HG03558 (cell line): ENCODE measurements at regions not wholly inside any gene's neighbourhood (a gene's known extent, or its start where the extent isn't known, plus 50 kb on each side); places are given as distances from the start of the nearest gene placed in this dataset.

Source experiments
- ATAC-seq: cut with Tn5 transposase; IDR thresholded peaks from one replicate; pipeline ENCODE4 v1.9.1; 2021; ENCODE audit warnings: moderate number of reproducible peaks; ENCODE audit not compliant: unreplicated experiment; ENCODE audit errors: extremely low read depth

GRCh38 chr4:4609622-4610334 lies 67.9 kb upstream of the STX18 start:
- no peak for ATAC-seq

GRCh38 chr4:4608214-4608537 lies 66.3 kb upstream of the STX18 start:
- ATAC-seq, result no peak

DNA sequence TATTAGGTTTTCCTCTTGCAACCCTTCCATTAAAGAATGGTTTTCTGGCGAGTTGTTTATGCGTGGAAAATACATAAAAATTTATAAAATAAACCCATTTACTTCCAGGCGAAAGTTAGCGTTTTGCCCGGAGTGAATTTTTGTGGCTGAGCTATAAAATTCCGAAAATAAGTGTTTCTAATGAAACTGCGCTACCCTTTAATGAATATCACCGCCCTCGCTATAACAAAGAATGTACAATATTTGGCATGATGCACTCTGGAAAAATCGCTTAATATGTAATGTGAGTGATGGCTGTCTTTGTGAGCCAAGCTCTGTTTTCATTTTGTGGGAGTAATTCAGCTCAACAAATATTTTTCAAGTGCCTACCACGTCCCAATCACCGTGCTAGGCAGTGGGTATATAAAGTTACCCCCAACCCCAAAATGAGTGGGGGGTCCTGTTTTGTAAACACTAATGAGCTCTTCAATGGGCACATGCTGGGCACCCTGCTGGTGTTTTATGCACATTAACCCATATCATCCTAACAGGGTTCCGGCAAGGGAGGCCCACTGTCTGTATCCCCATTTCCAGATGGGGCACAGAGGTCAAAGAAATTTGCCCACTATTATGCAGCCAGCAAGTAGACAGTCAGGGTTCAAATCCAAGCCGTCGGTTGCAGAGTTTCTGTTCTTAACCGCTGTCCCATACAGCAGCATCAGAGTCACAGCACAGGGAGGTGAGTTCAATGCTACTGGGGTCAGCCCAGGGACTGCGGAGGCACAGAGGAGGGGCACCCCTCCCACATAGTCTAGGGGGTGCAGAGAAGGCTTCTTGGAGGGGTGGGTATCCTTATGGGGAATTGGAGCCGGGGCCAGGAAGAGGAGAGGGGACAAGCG lies 65.7 kb upstream of the STX18 start:
- ATAC-seq, result no peak

GRCh38 chr4:4606321-4606720 lies 64.5 kb upstream of the STX18 start:
- ATAC-seq, result no peak

- no peak for ATAC-seq
These were observed 64.0 kb upstream of the STX18 start for GRCh38 chr4:4605849-4606248.

GRCh38 chr4:4603592-4603991 lies 61.7 kb upstream of the STX18 start:
- ATAC-seq, result no peak

- no peak for ATAC-seq
These were observed 61.2 kb upstream of the STX18 start for GRCh38 chr4:4603067-4603466.

DNA sequence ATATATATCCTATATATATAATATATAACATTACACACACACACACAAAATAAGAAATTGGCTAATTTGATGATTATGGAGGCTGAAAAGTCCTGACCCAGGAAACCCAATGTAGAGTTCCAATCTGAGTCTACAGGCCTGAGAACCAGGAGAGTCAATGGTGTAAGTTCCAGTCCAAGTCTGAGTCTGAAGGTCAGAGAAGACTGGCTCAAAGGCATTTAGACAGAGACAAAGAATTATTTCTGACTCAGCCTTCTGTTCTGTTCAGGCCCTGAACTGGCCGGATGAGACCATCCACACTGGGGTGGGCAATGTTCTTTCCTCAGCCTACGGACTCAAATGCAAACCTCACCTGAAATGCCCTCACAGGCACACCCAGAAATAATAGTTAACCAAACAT lies 60.6 kb upstream of the STX18 start:
- no peak for ATAC-seq

DNA sequence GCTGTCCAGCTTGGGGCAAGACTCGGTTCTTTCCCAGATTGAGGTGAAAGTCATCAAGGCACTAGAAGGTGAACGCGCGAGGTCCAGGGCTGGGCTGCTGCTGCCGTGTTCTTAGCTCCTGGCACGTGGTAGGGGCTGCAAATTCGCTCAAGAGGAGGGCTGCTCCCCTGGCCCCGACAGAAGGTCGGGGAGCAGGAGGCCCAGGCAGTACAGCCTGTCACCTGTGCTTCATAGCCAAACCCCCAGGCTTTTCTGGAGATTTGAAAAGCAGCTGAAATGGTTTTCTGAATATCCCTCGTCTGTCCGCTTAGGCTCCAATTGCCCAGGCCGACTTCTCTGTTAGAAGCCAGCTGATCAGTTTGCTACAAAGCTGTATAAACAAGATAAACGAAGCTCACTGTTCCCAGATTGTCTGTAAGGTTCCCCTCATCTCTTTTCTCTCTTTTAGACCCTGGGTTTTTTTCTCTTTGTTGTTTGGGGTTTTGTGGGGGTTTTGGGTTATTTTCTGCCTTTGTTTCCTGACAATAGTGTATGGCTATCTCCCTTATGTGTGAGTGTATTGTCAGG lies 60.0 kb upstream of the STX18 start:
- ATAC-seq, result no peak

- no peak for ATAC-seq
These were observed 57.8 kb upstream of the STX18 start for GRCh38 chr4:4599481-4600275.

GRCh38 chr4:4598851-4599411 lies 57.1 kb upstream of the STX18 start:
- no peak for ATAC-seq

DNA sequence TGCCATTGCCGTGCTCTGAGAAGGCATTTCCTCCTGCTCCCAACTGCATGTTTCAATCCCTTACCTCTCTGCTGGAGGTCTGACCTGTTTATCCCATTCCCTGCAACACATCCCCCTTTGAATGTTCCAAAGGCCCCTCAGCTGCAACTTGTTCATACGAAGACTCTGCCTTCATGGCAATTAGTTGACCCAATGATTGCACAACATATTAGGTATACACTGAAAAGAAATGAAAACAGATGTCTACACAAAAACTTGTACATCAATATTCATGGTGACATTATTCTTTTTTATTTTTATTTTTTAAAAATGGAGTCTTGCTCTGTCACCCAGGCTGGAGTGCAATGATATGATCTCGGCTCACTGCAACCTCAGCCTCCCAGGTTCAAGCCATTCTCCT lies 54.9 kb upstream of the STX18 start:
- ATAC-seq, result no peak

GRCh38 chr4:4595252-4595651 lies 53.4 kb upstream of the STX18 start:
- no peak for ATAC-seq

GRCh38 chr4:4594285-4594920 lies 52.6 kb upstream of the STX18 start:
- no peak for ATAC-seq

DNA sequence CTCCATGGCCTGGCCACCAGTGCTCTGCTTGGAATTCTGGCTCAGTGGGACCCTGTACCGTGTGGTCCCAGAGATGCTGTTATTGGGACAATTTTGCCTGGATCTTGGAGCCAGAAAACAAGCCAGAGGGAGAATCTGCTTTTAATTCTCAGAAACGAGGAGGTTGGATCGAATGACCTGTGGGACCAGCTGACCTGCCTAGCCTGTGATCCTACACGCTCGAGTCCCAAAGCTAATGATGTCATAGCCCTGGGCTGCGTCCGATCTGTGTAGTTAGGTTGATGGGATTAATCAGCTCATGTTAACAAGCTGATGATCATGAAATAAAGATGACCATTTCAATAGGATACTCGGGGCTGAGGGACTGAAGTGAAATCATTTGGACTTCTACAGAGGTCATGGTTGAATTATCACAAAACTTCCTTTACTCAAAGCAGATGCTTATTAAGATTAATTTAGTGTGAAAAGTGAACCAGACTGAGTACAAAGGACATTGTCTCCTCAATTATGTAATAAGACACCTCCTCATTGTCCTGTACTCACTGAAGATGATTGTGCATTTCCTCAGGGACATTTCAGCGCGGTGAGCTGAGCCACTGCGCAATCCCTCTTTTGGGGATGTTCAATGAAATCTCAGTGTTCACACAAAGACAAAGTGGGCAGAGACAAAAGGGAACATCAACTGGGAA lies 51.9 kb upstream of the STX18 start:
- no peak for ATAC-seq

DNA sequence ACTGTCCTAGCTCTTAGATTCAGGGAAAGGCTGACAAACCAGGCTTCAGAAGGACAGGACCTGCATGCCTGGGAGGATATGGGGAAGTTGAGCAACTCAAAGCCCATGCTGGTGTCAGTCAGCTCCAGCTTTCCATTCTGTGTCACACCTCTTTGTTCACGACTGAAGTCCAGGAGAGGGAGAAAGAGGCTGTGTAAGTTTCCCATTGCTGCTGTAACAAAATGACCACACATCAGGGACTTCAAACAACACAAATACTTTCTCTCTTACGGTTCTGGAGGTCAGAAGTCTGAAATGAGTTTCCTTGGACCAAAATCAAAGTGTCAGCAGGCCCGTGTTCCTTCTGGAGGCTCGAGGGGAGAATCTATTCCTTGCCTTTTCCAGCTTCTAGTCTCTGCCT lies 50.6 kb upstream of the STX18 start:
- no peak for ATAC-seq
